Trophoblast cell (in vitro differentiated cells and primary cell): ENCODE measurements at regions not wholly inside any gene's neighbourhood (a gene's known extent, or its start where the extent isn't known, plus 50 kb on each side); places are given as distances from the start of the nearest gene placed in this dataset.

Source experiments
- DNase-seq, 2 donors: peaks; one replicate each; pipeline ENCODE4 v3.0.0-alpha.2; 2016
- H2AFZ ChIP-seq: 2 replicates; pipeline ENCODE4 v1.6.1; 2013; ENCODE audit warnings: low read length, moderate library complexity, mild to moderate bottlenecking; ENCODE audit not compliant: insufficient read depth, poor library complexity
- H2AK5ac ChIP-seq: 2 replicates; pipeline ENCODE4 v1.6.1; 2013; ENCODE audit warnings: mild to moderate bottlenecking, low read length
- H2BK120ac ChIP-seq: 2 replicates; pipeline ENCODE4 v1.6.1; 2013; ENCODE audit warnings: low read length, mild to moderate bottlenecking, moderate library complexity; ENCODE audit not compliant: insufficient read depth, poor library complexity
- H2BK12ac ChIP-seq: 2 replicates; pipeline ENCODE4 v1.6.1; 2013; ENCODE audit warnings: mild to moderate bottlenecking, low read length, moderate library complexity
- H2BK5ac ChIP-seq: 2 replicates; pipeline ENCODE4 v1.6.1; 2013; ENCODE audit warnings: low read length, low read depth, moderate library complexity, mild to moderate bottlenecking; ENCODE audit not compliant: poor library complexity
- H3K14ac ChIP-seq: 2 replicates; pipeline ENCODE4 v1.6.1; 2013; ENCODE audit warnings: mild to moderate bottlenecking, low read length
- H3K18ac ChIP-seq: 2 replicates; pipeline ENCODE4 v1.6.1; 2013; ENCODE audit warnings: mild to moderate bottlenecking, low read length
- H3K23ac ChIP-seq: 2 replicates; pipeline ENCODE4 v1.6.1; 2013; ENCODE audit warnings: low read length
- H3K27ac ChIP-seq: 2 replicates; pipeline ENCODE4 v1.5.1; 2013; ENCODE audit warnings: low read depth, mild to moderate bottlenecking, inconsistent platforms, low read length, moderate library complexity
- H3K27me3 ChIP-seq: 2 replicates; pipeline ENCODE4 v1.6.1; 2013; ENCODE audit warnings: inconsistent platforms, mild to moderate bottlenecking, low read length, moderate library complexity; ENCODE audit not compliant: insufficient read depth
- H3K36me3 ChIP-seq, 2 experiments: 1 replicate in 1 of 2; 2 replicates in 1 of 2; pipeline ENCODE4 v1.6.1; 2013; ENCODE audit warnings: low read length in 2 of 2, mild to moderate bottlenecking in 2 of 2, moderate library complexity in 1 of 2; ENCODE audit not compliant: insufficient read depth in 2 of 2, control insufficient read depth in 1 of 2
- H3K4ac ChIP-seq: 2 replicates; pipeline ENCODE4 v1.6.1; 2013; ENCODE audit warnings: low read depth, mild to moderate bottlenecking, low read length, moderate library complexity
- H3K4me1 ChIP-seq, 2 experiments: 1 replicate in 1 of 2; 2 replicates in 1 of 2; pipeline ENCODE4 v1.6.1; 2013; ENCODE audit warnings: low read length in 2 of 2, mild to moderate bottlenecking in 2 of 2, moderate library complexity in 1 of 2; ENCODE audit not compliant: insufficient read depth in 2 of 2, control insufficient read depth in 1 of 2
- H3K4me2 ChIP-seq: 2 replicates; pipeline ENCODE4 v1.6.1; 2013; ENCODE audit warnings: inconsistent platforms, mild to moderate bottlenecking, low read length, moderate library complexity
- H3K4me3 ChIP-seq: 2 replicates; pipeline ENCODE4 v1.5.1; 2013; ENCODE audit warnings: mild to moderate bottlenecking, low read depth, low read length, inconsistent platforms
- H3K79me1 ChIP-seq: one replicate; pipeline ENCODE4 v1.6.1; 2013; ENCODE audit warnings: low read length
- H3K79me2 ChIP-seq: 2 replicates; pipeline ENCODE4 v1.6.1; 2013; ENCODE audit warnings: low read length, mild to moderate bottlenecking; ENCODE audit not compliant: control insufficient read depth, insufficient read depth, poor library complexity
- H3K9ac ChIP-seq: 2 replicates; pipeline ENCODE4 v1.6.1; 2013; ENCODE audit warnings: mild to moderate bottlenecking, low read length
- H3K9me3 ChIP-seq: 2 replicates; pipeline ENCODE4 v1.6.1; 2013; ENCODE audit warnings: low read depth, mild to moderate bottlenecking, control low read depth, inconsistent platforms, low read length; ENCODE audit not compliant: insufficient read depth
- H4K12ac ChIP-seq: 2 replicates; pipeline ENCODE4 v1.6.1; 2013; ENCODE audit warnings: low read depth, mild to moderate bottlenecking, low read length, moderate library complexity
- H4K8ac ChIP-seq: 2 replicates; pipeline ENCODE4 v1.6.1; 2013; ENCODE audit warnings: low read depth, mild to moderate bottlenecking, low read length, moderate library complexity
- H4K91ac ChIP-seq: one replicate; pipeline ENCODE4 v1.6.1; 2013; ENCODE audit warnings: low read depth, mild to moderate bottlenecking, low read length, moderate library complexity
- WGBS: extraction: QIAGEN DNeasy Blood & Tissue Kit; methylation state at CpG from one replicate; pipeline ENCODE4 v1.1.7; 2013; ENCODE audit warnings: missing lambda C conversion rate; ENCODE audit not compliant: insufficient read length, insufficient coverage; ENCODE audit errors: extremely low coverage; 5-methylcytosine and 5-hydroxymethylcytosine counted together

- H3K4me3 ChIP-seq: no peak overlapping the region
- no peak overlapping the region for H4K12ac ChIP-seq
- no peaks in the 10 kb centered on the region for H3K4me1 ChIP-seq
- no peak overlapping the region for H3K4me2 ChIP-seq
- no peaks in the 10 kb centered on the region for H3K9me3 ChIP-seq
- no peaks in the 10 kb centered on the region for H3K36me3 ChIP-seq
- H2AK5ac ChIP-seq: no peak overlapping the region
- H4K91ac ChIP-seq: no peak overlapping the region
- H3K14ac ChIP-seq: no peak overlapping the region
- no peak overlapping the region for H3K27ac ChIP-seq
- H3K23ac ChIP-seq: no peak overlapping the region
- no peak overlapping the region for H3K4ac ChIP-seq
- no peak overlapping the region for H2BK120ac ChIP-seq
- DNase-seq: no peak
- no peak overlapping the region for H2BK12ac ChIP-seq
- no peak overlapping the region for H4K8ac ChIP-seq
- no peaks in the 10 kb centered on the region for H3K79me2 ChIP-seq
- H3K9ac ChIP-seq: no peak overlapping the region
- H3K27me3 ChIP-seq: no peaks in the 10 kb centered on the region
- H3K79me1 ChIP-seq: no peaks in the 10 kb centered on the region
- H2BK5ac ChIP-seq: no peak overlapping the region
- H2AFZ ChIP-seq: no peak overlapping the region
- WGBS: no CpG with 5 or more reads among the region's 2 CpGs
- no peak overlapping the region for H3K18ac ChIP-seq
These were observed 77.0 kb downstream of the ARL4A start for GRCh38 chr7:12764458-12764891.

GRCh38 chr7:12765431-12766100 lies 78.1 kb downstream of the ARL4A start:
- Histone ChIP-seq H3K14ac (no peak overlapping the region), H3K9me3 (no peaks in the 10 kb centered on the region), H2BK5ac (no peak overlapping the region), H3K79me2 (no peaks in the 10 kb centered on the region), H3K4ac (no peak overlapping the region), H3K9ac (no peak overlapping the region), H3K27me3 (no peaks in the 10 kb centered on the region), H2BK12ac (no peak overlapping the region), H4K12ac (no peak overlapping the region), H3K36me3 (no peaks in the 10 kb centered on the region), H3K27ac (no peak overlapping the region), H4K8ac (no peak overlapping the region), H3K18ac (no peak overlapping the region), H2AFZ (no peak overlapping the region), H3K23ac (no peak overlapping the region), H2AK5ac (no peak overlapping the region), H3K79me1 (peaks cover 2% of the 10 kb centered on the region), H3K4me1 (no peaks in the 10 kb centered on the region), H2BK120ac (no peak overlapping the region), H3K4me2 (no peak overlapping the region), H3K4me3 (no peak overlapping the region), H4K91ac (no peak overlapping the region)
- WGBS: no CpG with 5 or more reads among the region's 2 CpGs
- DNase-seq: no peak

DNA sequence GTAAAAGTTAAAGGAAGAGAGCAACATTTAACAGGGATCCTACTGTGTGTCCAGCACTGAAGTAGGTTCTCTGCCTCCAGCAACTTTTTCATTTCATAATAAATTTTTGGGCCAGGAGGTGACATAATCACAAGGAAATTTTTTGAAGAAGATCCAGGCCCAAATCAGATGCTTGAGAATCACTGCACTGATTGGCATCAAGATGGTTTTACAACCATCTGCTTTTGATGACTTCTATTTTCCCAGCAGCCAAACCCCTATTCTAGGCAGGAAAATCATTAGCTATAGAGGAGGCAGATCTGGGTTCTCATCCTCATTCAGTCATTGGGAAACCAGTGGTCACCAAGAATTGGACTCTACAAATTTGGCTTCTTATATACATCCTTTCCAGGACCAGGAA lies 79.0 kb downstream of the ARL4A start:
- Histone ChIP-seq H3K79me1 (peaks cover 2% of the 10 kb centered on the region), H3K27me3 (no peaks in the 10 kb centered on the region), H4K91ac (no peak overlapping the region), H3K23ac (no peak overlapping the region), H3K14ac (no peak overlapping the region), H4K8ac (no peak overlapping the region), H4K12ac (no peak overlapping the region), H2BK5ac (no peak overlapping the region), H3K4me1 (peaks cover 0 to 1% of the 10 kb centered on the region in 2 experiments), H3K27ac (no peak overlapping the region), H3K18ac (no peak overlapping the region), H3K4ac (no peak overlapping the region), H2BK120ac (no peak overlapping the region), H3K4me2 (no peak overlapping the region), H3K79me2 (no peaks in the 10 kb centered on the region), H3K9me3 (no peaks in the 10 kb centered on the region), H2AK5ac (no peak overlapping the region), H3K36me3 (no peaks in the 10 kb centered on the region), H2AFZ (no peak overlapping the region), H3K4me3 (no peak overlapping the region), H2BK12ac (no peak overlapping the region), H3K9ac (no peak overlapping the region)
- no peak for DNase-seq

- Histone ChIP-seq H4K91ac (no peak overlapping the region), H3K4me3 (no peak overlapping the region), H2BK12ac (no peak overlapping the region), H3K79me1 (peaks cover 2% of the 10 kb centered on the region), H2AFZ (no peak overlapping the region), H3K79me2 (no peaks in the 10 kb centered on the region), H3K4me1 (peaks cover 0 to 3% of the 10 kb centered on the region in 2 experiments), H3K4me2 (no peak overlapping the region), H3K9me3 (no peaks in the 10 kb centered on the region), H3K27ac (no peak overlapping the region), H3K4ac (no peak overlapping the region), H3K36me3 (no peaks in the 10 kb centered on the region), H3K18ac (no peak overlapping the region), H3K9ac (no peak overlapping the region), H2BK120ac (no peak overlapping the region), H2BK5ac (no peak overlapping the region), H4K8ac (no peak overlapping the region), H3K27me3 (no peaks in the 10 kb centered on the region), H3K14ac (no peak overlapping the region), H2AK5ac (no peak overlapping the region), H4K12ac (no peak overlapping the region), H3K23ac (no peak overlapping the region)
- no CpG with 5 or more reads among the region's 1 CpG for WGBS
- peak in 1 of 2 donors; percentile 34 for DNase-seq
These were observed 81.5 kb downstream of the ARL4A start for GRCh38 chr7:12768948-12769347.
